H9 (cell line): ENCODE measurements at regions not wholly inside any gene's neighbourhood (a gene's known extent, or its start where the extent isn't known, plus 50 kb on each side); places are given as distances from the start of the nearest gene placed in this dataset.

ENCODE experiments used
- DNase-seq: peaks from one replicate; pipeline ENCODE4 v3.0.0-alpha.2; 2017
- H2AFZ ChIP-seq: one replicate; pipeline ENCODE4 v1.6.1; 2013; ENCODE audit warnings: mild to moderate bottlenecking, low read length, control low read depth, moderate library complexity
- H2AK5ac ChIP-seq: 2 replicates; pipeline ENCODE4 v1.6.1; 2013; ENCODE audit warnings: low read length, control low read depth, mixed read lengths; ENCODE audit not compliant: insufficient read length
- H2BK120ac ChIP-seq: one replicate; pipeline ENCODE4 v1.6.1; 2013; ENCODE audit warnings: low read depth, mild to moderate bottlenecking, low read length, control low read depth, inconsistent platforms; ENCODE audit not compliant: poor library complexity, severe bottlenecking
- H2BK12ac ChIP-seq: 2 replicates; pipeline ENCODE4 v1.6.1; 2013; ENCODE audit warnings: low read length, control low read depth, mixed read lengths, low read depth; ENCODE audit not compliant: insufficient read length
- H2BK15ac ChIP-seq: 2 replicates; pipeline ENCODE4 v1.6.1; 2013; ENCODE audit warnings: low read depth, low read length, control low read depth
- H2BK20ac ChIP-seq: one replicate; pipeline ENCODE4 v1.6.1; 2013; ENCODE audit warnings: low read depth, mild to moderate bottlenecking, low read length, control low read depth, inconsistent platforms; ENCODE audit not compliant: poor library complexity, severe bottlenecking
- H2BK5ac ChIP-seq: 2 replicates; pipeline ENCODE4 v1.6.1; 2013; ENCODE audit warnings: low read length, control low read depth, mixed read lengths; ENCODE audit not compliant: insufficient read length
- H3K14ac ChIP-seq: 2 replicates; pipeline ENCODE4 v1.6.1; 2013; ENCODE audit warnings: low read length, control low read depth; ENCODE audit not compliant: insufficient read depth
- H3K18ac ChIP-seq: 2 replicates; pipeline ENCODE4 v1.6.1; 2013; ENCODE audit warnings: low read depth, mild to moderate bottlenecking, mixed read lengths, low read length, control low read depth; ENCODE audit not compliant: insufficient read length
- H3K23ac ChIP-seq: 2 replicates; pipeline ENCODE4 v1.6.1; 2013; ENCODE audit warnings: low read length, control low read depth, mixed read lengths, low read depth; ENCODE audit not compliant: insufficient read length
- H3K23me2 ChIP-seq: 2 replicates; pipeline ENCODE4 v1.6.1; 2013; ENCODE audit warnings: low read depth, mild to moderate bottlenecking, mixed read lengths, low read length, control low read depth; ENCODE audit not compliant: insufficient read length, poor library complexity, severe bottlenecking
- H3K27ac ChIP-seq: 2 replicates; pipeline ENCODE4 v1.5.1; 2013; ENCODE audit warnings: low read length, control low read depth, mixed read lengths, low read depth; ENCODE audit not compliant: insufficient read length
- H3K27me3 ChIP-seq: 2 replicates; pipeline ENCODE4 v1.6.1; 2013; ENCODE audit warnings: low read length, control low read depth, inconsistent platforms; ENCODE audit not compliant: insufficient read depth
- H3K4ac ChIP-seq: 2 replicates; pipeline ENCODE4 v1.6.1; 2013; ENCODE audit warnings: low read depth, mild to moderate bottlenecking, control low read depth, inconsistent platforms, low read length, moderate library complexity
- H3K4me1 ChIP-seq: 2 replicates; pipeline ENCODE4 v1.6.1; 2013; ENCODE audit warnings: low read length, control low read depth, inconsistent platforms; ENCODE audit not compliant: insufficient read depth
- H3K4me2 ChIP-seq: 2 replicates; pipeline ENCODE4 v1.6.1; 2013; ENCODE audit warnings: low read length, control low read depth, mixed read lengths; ENCODE audit not compliant: insufficient read length, insufficient read depth
- H3K56ac ChIP-seq: 2 replicates; pipeline ENCODE4 v1.6.1; 2013; ENCODE audit warnings: low read depth, mild to moderate bottlenecking, mixed read lengths, low read length, control low read depth; ENCODE audit not compliant: insufficient read length
- H3K79me1 ChIP-seq: 2 replicates; pipeline ENCODE4 v1.6.1; 2013; ENCODE audit warnings: low read depth, mild to moderate bottlenecking, moderate library complexity, low read length, control low read depth, inconsistent platforms; ENCODE audit not compliant: insufficient read depth, poor library complexity, severe bottlenecking
- H3K79me2 ChIP-seq: 2 replicates; pipeline ENCODE4 v1.6.1; 2013; ENCODE audit warnings: low read length, control low read depth, inconsistent platforms; ENCODE audit not compliant: insufficient read depth
- H3K9ac ChIP-seq: 2 replicates; pipeline ENCODE4 v1.6.1; 2013; ENCODE audit warnings: low read length, control low read depth, mixed read lengths; ENCODE audit not compliant: insufficient read length; ENCODE audit errors: extremely low read depth
- H3K9me3 ChIP-seq: one replicate; pipeline ENCODE4 v1.6.1; 2013; ENCODE audit warnings: low read depth, low read length, inconsistent platforms; ENCODE audit not compliant: control insufficient read depth
- H3T11ph ChIP-seq: one replicate; pipeline ENCODE4 v1.6.1; 2013; ENCODE audit warnings: mild to moderate bottlenecking, low read length, control low read depth, inconsistent platforms
- H4K20me1 ChIP-seq: one replicate; pipeline ENCODE4 v1.6.1; 2013; ENCODE audit not compliant: control insufficient read depth, insufficient read length, insufficient read depth
- H4K5ac ChIP-seq: 2 replicates; pipeline ENCODE4 v1.6.1; 2013; ENCODE audit warnings: low read depth, mild to moderate bottlenecking, mixed read lengths, low read length, control low read depth; ENCODE audit not compliant: insufficient read length
- H4K8ac ChIP-seq: replicated peaks from 2 replicates; pipeline ENCODE4 v1.6.1; 2013; ENCODE audit warnings: low read length, control low read depth, mixed read lengths, low read depth; ENCODE audit not compliant: insufficient read length
- H4K91ac ChIP-seq: 2 replicates; pipeline ENCODE4 v1.6.1; 2013; ENCODE audit warnings: low read depth, mild to moderate bottlenecking, moderate library complexity, mixed read lengths, low read length, control low read depth; ENCODE audit not compliant: insufficient read length
- H3K27ac Mint-ChIP-seq, 3 experiments: 2 replicates in 2 of 3; 3 replicates in 1 of 3; pipeline ENCODE4 v1.8.0; 2020 to 2021; ENCODE audit warnings: mixed read lengths in 3 of 3, mild to moderate bottlenecking in 1 of 3, moderate library complexity in 1 of 3
- H3K27me3 Mint-ChIP-seq: 2 replicates; pipeline ENCODE4 v1.8.0; 2021; ENCODE audit warnings: low read depth, mild to moderate bottlenecking, moderate library complexity, mixed read lengths
- H3K36me3 Mint-ChIP-seq, 3 experiments: 2 replicates in 2 of 3; 3 replicates in 1 of 3; pipeline ENCODE4 v1.8.0; 2020 to 2021; ENCODE audit warnings: low read depth in 3 of 3, mixed read lengths in 3 of 3; ENCODE audit not compliant: insufficient read depth in 1 of 3
- H3K4me1 Mint-ChIP-seq, 2 experiments: 2 replicates each; pipeline ENCODE4 v1.8.0; 2020; ENCODE audit warnings: mixed read lengths in 2 of 2
- H3K4me3 Mint-ChIP-seq, 2 experiments: 2 replicates in 1 of 2; 3 replicates in 1 of 2; pipeline ENCODE4 v1.8.0; 2020 to 2021; ENCODE audit warnings: mild to moderate bottlenecking in 2 of 2, mixed read lengths in 2 of 2, moderate library complexity in 1 of 2
- H3K9me3 Mint-ChIP-seq, 2 experiments: 2 replicates in 1 of 2; 3 replicates in 1 of 2; pipeline ENCODE4 v1.8.0; 2020; ENCODE audit warnings: mild to moderate bottlenecking in 2 of 2, mixed read lengths in 2 of 2, moderate library complexity in 1 of 2
- WGBS: extraction: QIAGEN DNeasy Blood & Tissue Kit; methylation state at CpG from one replicate; pipeline ENCODE4 v1.1.7; 2013; ENCODE audit warnings: missing lambda C conversion rate, low lambda C conversion rate, mixed read lengths; ENCODE audit not compliant: insufficient read length; ENCODE audit errors: extremely low coverage; 5-methylcytosine and 5-hydroxymethylcytosine counted together
- TF ChIP-seq, protein P1 (sequence below): fragments of 200-600 bp; sonication (generic); conservative IDR thresholded peaks from 3 replicates; pipeline ENCODE4 v1.8.0; 2021; ENCODE audit warnings: antibody characterized with exemption, mild to moderate bottlenecking

GRCh38 chr18:25710981-25711380, 359.0 kb upstream of the ZNF521 start:
- H2BK15ac ChIP-seq: no peak overlapping the region
- no peak overlapping the region for H3T11ph ChIP-seq
- no peaks in the 10 kb centered on the region for H4K20me1 ChIP-seq
- Mint-ChIP-seq H3K36me3 (peaks cover 4 to 18% (median 9%) of the 10 kb centered on the region in 3 experiments; a peak in 5 of 7 replicates), H3K4me3 (no peak overlapping the region), H3K27ac (no peak overlapping the region), H3K27me3 (no peaks in the 10 kb centered on the region; the same call in 1 of the 2 replicates), H3K4me1 (peaks cover 3 to 10% of the 10 kb centered on the region in 2 experiments; a peak in 3 of 4 replicates), H3K9me3 (peaks cover 18 to 20% of the 10 kb centered on the region in 2 experiments)
- peaks cover 5% of the 10 kb centered on the region for H3K9me3 ChIP-seq
- no peak overlapping the region for H3K14ac ChIP-seq
- no peaks in the 10 kb centered on the region for H3K4me1 ChIP-seq
- DNase-seq: no peak
- H2BK12ac ChIP-seq: no peak overlapping the region
- H3K23me2 ChIP-seq: no peaks in the 10 kb centered on the region
- H3K4ac ChIP-seq: no peak overlapping the region
- TF ChIP-seq, protein P1, sequence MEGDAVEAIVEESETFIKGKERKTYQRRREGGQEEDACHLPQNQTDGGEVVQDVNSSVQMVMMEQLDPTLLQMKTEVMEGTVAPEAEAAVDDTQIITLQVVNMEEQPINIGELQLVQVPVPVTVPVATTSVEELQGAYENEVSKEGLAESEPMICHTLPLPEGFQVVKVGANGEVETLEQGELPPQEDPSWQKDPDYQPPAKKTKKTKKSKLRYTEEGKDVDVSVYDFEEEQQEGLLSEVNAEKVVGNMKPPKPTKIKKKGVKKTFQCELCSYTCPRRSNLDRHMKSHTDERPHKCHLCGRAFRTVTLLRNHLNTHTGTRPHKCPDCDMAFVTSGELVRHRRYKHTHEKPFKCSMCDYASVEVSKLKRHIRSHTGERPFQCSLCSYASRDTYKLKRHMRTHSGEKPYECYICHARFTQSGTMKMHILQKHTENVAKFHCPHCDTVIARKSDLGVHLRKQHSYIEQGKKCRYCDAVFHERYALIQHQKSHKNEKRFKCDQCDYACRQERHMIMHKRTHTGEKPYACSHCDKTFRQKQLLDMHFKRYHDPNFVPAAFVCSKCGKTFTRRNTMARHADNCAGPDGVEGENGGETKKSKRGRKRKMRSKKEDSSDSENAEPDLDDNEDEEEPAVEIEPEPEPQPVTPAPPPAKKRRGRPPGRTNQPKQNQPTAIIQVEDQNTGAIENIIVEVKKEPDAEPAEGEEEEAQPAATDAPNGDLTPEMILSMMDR: no peak
- no peak overlapping the region for H3K4me2 ChIP-seq
- no peak overlapping the region for H2AFZ ChIP-seq
- no peak overlapping the region for H3K23ac ChIP-seq
- no peak overlapping the region for H3K56ac ChIP-seq
- no peak overlapping the region for H2BK5ac ChIP-seq
- H3K79me2 ChIP-seq: no peaks in the 10 kb centered on the region
- no peak overlapping the region for H2AK5ac ChIP-seq
- no peak overlapping the region for H4K91ac ChIP-seq
- H3K79me1 ChIP-seq: no peaks in the 10 kb centered on the region
- no peaks in the 10 kb centered on the region for H3K27me3 ChIP-seq
- no peak overlapping the region for H2BK20ac ChIP-seq
- H2BK120ac ChIP-seq: no peak overlapping the region
- H4K8ac ChIP-seq: no peak overlapping the region
- H3K27ac ChIP-seq: no peak overlapping the region
- no CpG with 5 or more reads among the region's 3 CpGs for WGBS
- no peak overlapping the region for H3K18ac ChIP-seq
- H4K5ac ChIP-seq: no peak overlapping the region
- H3K9ac ChIP-seq: no peak overlapping the region
